ENCODE measurements at regions not wholly inside any gene's neighbourhood (a gene's known extent, or its start where the extent isn't known, plus 50 kb on each side); places are given as distances from the start of the nearest gene placed in this dataset.
A peak's percentile ranks its signal among the peaks of the same experiment; 100 is the strongest.
"Not testable (repeated sequence)": the region's sequence is repeated elsewhere in the genome, so short reads cannot be mapped to it uniquely, and the experiment has no call there.

DNA sequence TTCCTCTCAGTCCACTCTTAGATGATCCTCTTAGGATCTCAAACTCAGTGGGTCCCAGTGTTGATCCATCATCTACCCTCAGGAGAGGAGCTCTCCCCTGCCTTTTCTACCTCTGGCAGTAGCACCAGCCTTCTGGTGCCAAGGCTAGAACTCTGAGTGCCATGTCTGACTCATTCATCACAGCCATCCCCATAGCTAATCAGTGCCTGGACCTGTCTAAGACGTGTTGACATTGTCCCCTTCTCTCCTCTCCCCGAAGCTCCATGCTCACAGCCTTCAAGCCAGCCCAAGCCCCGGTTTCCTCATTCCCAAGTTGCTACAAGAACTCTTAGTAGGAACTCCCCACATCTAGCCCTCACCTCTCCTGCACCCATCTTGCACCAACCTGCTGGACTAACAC lies 73.5 kb upstream of the GRIN2A start:
- Histone ChIP-seq H3K27me3 (ENCODE audit: control insufficient read depth in 2 of 2, insufficient read depth in 1 of 2, low read length in 1 of 2) (no peaks in the 10 kb centered on the region), H3K4me1 (ENCODE audit: control insufficient read depth in 2 of 2, insufficient read depth in 2 of 2, low read length in 2 of 2) (peaks cover 11 to 35% of the 10 kb centered on the region in 2 donors), H3K36me3 (ENCODE audit: control insufficient read depth in 2 of 2, insufficient read depth in 2 of 2, low read length in 1 of 2) (no peaks in the 10 kb centered on the region), H3K9me3 (ENCODE audit: control insufficient read depth in 2 of 2, insufficient read depth in 1 of 2, low read length in 1 of 2) (no peaks in the 10 kb centered on the region), H3K4me3 (ENCODE audit: low read length in 2 of 2) (no peak overlapping the region), H3K27ac (ENCODE audit: low read depth in 1 of 2, low read length in 1 of 2) (no peak overlapping the region)
- DNase-seq (ENCODE audit: low read depth in 6 of 9, low spot score in 9 of 9): no peak
- 93% methylated on average over 3 of the region's 3 CpGs for WGBS

- no peak overlapping the region for H3K27ac ChIP-seq (ENCODE audit: low read depth in 1 of 2, low read length in 1 of 2)
- H3K4me3 ChIP-seq (ENCODE audit: low read length in 2 of 2): no peak overlapping the region
- peak in 7 of 9 donors; percentile 38 to 69 (median 49) for DNase-seq (ENCODE audit: low read depth in 6 of 9, low spot score in 9 of 9)
These were observed 74.8 kb upstream of the GRIN2A start for GRCh38 chr16:10256784-10257641.

DNA sequence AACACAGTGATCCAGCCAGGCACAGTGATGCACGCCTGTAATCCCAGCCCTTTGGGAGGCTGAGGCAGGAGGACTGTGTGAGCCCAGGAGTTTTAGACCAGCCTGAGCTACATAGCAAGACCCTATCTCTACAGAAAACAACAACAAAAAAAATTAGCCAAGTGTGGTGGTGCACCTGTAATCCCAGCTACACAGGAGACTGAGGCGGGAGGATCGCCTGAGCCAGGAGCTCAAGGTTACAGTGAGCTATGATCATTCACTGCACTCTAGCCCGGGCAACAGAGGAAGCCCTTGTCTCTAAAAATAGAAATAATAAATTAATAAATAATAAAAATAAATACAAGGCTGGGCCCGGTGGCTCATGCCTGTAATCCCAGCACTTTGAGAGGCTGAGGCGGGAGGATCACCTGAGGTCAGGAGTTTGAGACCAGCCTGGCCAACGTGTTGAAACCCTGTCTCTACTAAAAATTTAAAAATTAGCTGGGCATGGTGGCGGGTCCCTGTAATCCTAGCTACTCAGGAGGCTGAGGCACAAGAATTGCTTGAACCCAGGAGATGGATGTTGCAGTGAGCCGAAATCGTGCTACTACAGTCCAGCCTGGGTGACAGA lies 75.5 kb upstream of the GRIN2A start:
- DNase-seq (ENCODE audit: low read depth in 6 of 9, low spot score in 9 of 9); H3K9me3 ChIP-seq (ENCODE audit: control insufficient read depth in 2 of 2, insufficient read depth in 1 of 2, low read length in 1 of 2); H3K27ac ChIP-seq (ENCODE audit: low read depth in 1 of 2, low read length in 1 of 2); H3K4me3 ChIP-seq (ENCODE audit: low read length in 2 of 2); H3K36me3 ChIP-seq (ENCODE audit: control insufficient read depth in 2 of 2, insufficient read depth in 2 of 2, low read length in 1 of 2); H3K27me3 ChIP-seq (ENCODE audit: control insufficient read depth in 2 of 2, insufficient read depth in 1 of 2, low read length in 1 of 2): not testable (repeated sequence)
- H3K4me1 ChIP-seq (ENCODE audit: control insufficient read depth in 2 of 2, insufficient read depth in 2 of 2, low read length in 2 of 2): peaks cover 11 to 35% of the 10 kb centered on the region in 2 donors
- 96% methylated on average over 10 of the region's 10 CpGs for WGBS

More at GRCh38 chr16:10256784-10257641, 74.8 kb upstream of the GRIN2A start:
- Histone ChIP-seq H3K36me3 (ENCODE audit: control insufficient read depth in 2 of 2, insufficient read depth in 2 of 2, low read length in 1 of 2) (no peaks in the 10 kb centered on the region), H3K9me3 (ENCODE audit: control insufficient read depth in 2 of 2, insufficient read depth in 1 of 2, low read length in 1 of 2) (no peaks in the 10 kb centered on the region), H3K27me3 (ENCODE audit: control insufficient read depth in 2 of 2, insufficient read depth in 1 of 2, low read length in 1 of 2) (no peaks in the 10 kb centered on the region), H3K4me1 (ENCODE audit: control insufficient read depth in 2 of 2, insufficient read depth in 2 of 2, low read length in 2 of 2) (peaks cover 11 to 35% of the 10 kb centered on the region in 2 donors)
- WGBS: 23% methylated on average over 17 of the region's 17 CpGs

- peaks cover 5 to 25% of the 10 kb centered on the region in 2 donors for H3K4me1 ChIP-seq (ENCODE audit: control insufficient read depth in 2 of 2, insufficient read depth in 2 of 2, low read length in 2 of 2)
- DNase-seq (ENCODE audit: low read depth in 6 of 9, low spot score in 9 of 9); H3K27ac ChIP-seq (ENCODE audit: low read depth in 1 of 2, low read length in 1 of 2); H3K27me3 ChIP-seq (ENCODE audit: control insufficient read depth in 2 of 2, insufficient read depth in 1 of 2, low read length in 1 of 2); H3K4me3 ChIP-seq (ENCODE audit: low read length in 2 of 2); H3K9me3 ChIP-seq (ENCODE audit: control insufficient read depth in 2 of 2, insufficient read depth in 1 of 2, low read length in 1 of 2); H3K36me3 ChIP-seq (ENCODE audit: control insufficient read depth in 2 of 2, insufficient read depth in 2 of 2, low read length in 1 of 2): not testable (repeated sequence)
- WGBS: 92% methylated on average over 10 of the region's 10 CpGs
These were observed 76.8 kb upstream of the GRIN2A start for GRCh38 chr16:10258930-10259603.

- DNase-seq (ENCODE audit: low read depth in 6 of 9, low spot score in 9 of 9): no peak
- Histone ChIP-seq H3K9me3 (ENCODE audit: control insufficient read depth in 2 of 2, insufficient read depth in 1 of 2, low read length in 1 of 2) (no peaks in the 10 kb centered on the region), H3K27ac (ENCODE audit: low read depth in 1 of 2, low read length in 1 of 2) (no peak overlapping the region), H3K27me3 (ENCODE audit: control insufficient read depth in 2 of 2, insufficient read depth in 1 of 2, low read length in 1 of 2) (no peaks in the 10 kb centered on the region), H3K36me3 (ENCODE audit: control insufficient read depth in 2 of 2, insufficient read depth in 2 of 2, low read length in 1 of 2) (no peaks in the 10 kb centered on the region), H3K4me3 (ENCODE audit: low read length in 2 of 2) (no peak overlapping the region), H3K4me1 (ENCODE audit: control insufficient read depth in 2 of 2, insufficient read depth in 2 of 2, low read length in 2 of 2) (peaks cover 5 to 28% of the 10 kb centered on the region in 2 donors)
- 87% methylated on average over 11 of the region's 11 CpGs for WGBS
These were observed 78.8 kb upstream of the GRIN2A start for GRCh38 chr16:10261077-10261476.

DNA sequence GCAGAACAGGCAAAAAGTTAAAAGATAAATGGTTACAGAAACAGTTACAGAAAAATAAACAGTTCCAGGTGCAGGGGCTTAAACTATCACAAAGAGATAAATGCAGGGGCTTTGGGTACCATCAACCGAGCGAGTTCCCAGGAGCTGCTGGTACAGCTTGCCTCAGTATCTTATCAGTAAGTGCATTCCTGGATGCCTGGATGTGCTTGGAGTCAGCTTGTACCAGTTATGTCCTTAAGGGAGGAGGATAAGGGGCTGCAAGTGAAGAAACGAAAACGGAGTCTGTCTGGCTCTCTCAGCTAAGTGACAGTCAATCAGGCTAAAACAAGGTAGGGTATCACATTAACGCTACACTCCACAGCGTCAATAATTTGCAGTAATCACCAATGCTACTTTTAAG lies 79.3 kb upstream of the GRIN2A start:
- H3K4me1 ChIP-seq (ENCODE audit: control insufficient read depth in 2 of 2, insufficient read depth in 2 of 2, low read length in 2 of 2): peaks cover 5 to 31% of the 10 kb centered on the region in 2 donors
- WGBS: 82% methylated on average over 6 of the region's 6 CpGs
- not testable (repeated sequence) for H3K9me3 ChIP-seq (ENCODE audit: control insufficient read depth in 2 of 2, insufficient read depth in 1 of 2, low read length in 1 of 2); H3K4me3 ChIP-seq (ENCODE audit: low read length in 2 of 2); H3K27me3 ChIP-seq (ENCODE audit: control insufficient read depth in 2 of 2, insufficient read depth in 1 of 2, low read length in 1 of 2); DNase-seq (ENCODE audit: low read depth in 6 of 9, low spot score in 9 of 9); H3K27ac ChIP-seq (ENCODE audit: low read depth in 1 of 2, low read length in 1 of 2); H3K36me3 ChIP-seq (ENCODE audit: control insufficient read depth in 2 of 2, insufficient read depth in 2 of 2, low read length in 1 of 2)

DNA sequence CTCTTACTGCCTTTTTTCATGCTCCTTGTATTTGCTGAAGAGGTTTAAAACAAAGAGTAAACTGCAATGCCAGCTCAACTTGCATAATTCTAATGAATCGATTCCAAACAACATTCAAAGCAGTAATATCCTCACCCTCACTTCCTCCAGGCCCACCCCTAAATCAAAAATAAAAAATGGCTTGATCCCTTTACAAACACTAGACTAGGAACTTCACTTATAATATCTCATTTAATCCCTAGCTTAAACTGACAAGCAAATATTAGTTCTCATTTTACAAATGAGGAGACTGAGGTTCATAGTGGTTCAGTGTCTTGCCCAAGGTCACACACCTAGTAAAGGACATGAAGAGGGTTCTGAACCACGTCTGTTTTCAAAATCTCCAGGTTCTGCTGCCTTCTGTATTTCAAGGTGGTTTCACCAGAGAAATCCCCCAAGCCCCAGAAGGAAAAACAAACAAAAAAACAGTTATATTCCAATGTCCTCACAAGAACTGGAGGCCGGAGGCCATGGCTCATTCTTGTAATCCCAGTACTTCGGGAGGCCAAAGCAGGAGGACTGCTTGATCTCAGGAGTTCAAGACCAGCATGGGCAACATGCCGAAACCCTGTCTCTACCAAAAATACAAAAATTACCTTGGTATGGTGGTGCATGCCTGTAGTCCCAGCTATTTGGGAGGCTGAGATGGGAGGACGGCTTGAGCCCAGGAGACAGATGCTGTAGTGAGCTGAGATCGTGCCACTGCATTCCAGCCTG lies 80.3 kb upstream of the GRIN2A start:
- WGBS: 96% methylated on average over 7 of the region's 7 CpGs
- H3K4me1 ChIP-seq (ENCODE audit: control insufficient read depth in 2 of 2, insufficient read depth in 2 of 2, low read length in 2 of 2): peaks cover 5 to 21% of the 10 kb centered on the region in 2 donors
- DNase-seq (ENCODE audit: low read depth in 6 of 9, low spot score in 9 of 9): no peak
- H3K9me3 ChIP-seq (ENCODE audit: control insufficient read depth in 2 of 2, insufficient read depth in 1 of 2, low read length in 1 of 2): no peaks in the 10 kb centered on the region
- H3K27ac ChIP-seq (ENCODE audit: low read depth in 1 of 2, low read length in 1 of 2): no peak overlapping the region
- no peaks in the 10 kb centered on the region for H3K36me3 ChIP-seq (ENCODE audit: control insufficient read depth in 2 of 2, insufficient read depth in 2 of 2, low read length in 1 of 2)
- no peak overlapping the region for H3K4me3 ChIP-seq (ENCODE audit: low read length in 2 of 2)
- H3K27me3 ChIP-seq (ENCODE audit: control insufficient read depth in 2 of 2, insufficient read depth in 1 of 2, low read length in 1 of 2): no peaks in the 10 kb centered on the region

GRCh38 chr16:10265770-10266615 lies 83.8 kb upstream of the GRIN2A start:
- Histone ChIP-seq H3K36me3 (ENCODE audit: control insufficient read depth in 2 of 2, insufficient read depth in 2 of 2, low read length in 1 of 2) (no peaks in the 10 kb centered on the region), H3K27me3 (ENCODE audit: control insufficient read depth in 2 of 2, insufficient read depth in 1 of 2, low read length in 1 of 2) (no peaks in the 10 kb centered on the region), H3K4me1 (ENCODE audit: control insufficient read depth in 2 of 2, insufficient read depth in 2 of 2, low read length in 2 of 2) (peaks cover 0 to 8% of the 10 kb centered on the region in 2 donors), H3K9me3 (ENCODE audit: control insufficient read depth in 2 of 2, insufficient read depth in 1 of 2, low read length in 1 of 2) (no peaks in the 10 kb centered on the region), H3K27ac (ENCODE audit: low read depth in 1 of 2, low read length in 1 of 2) (peak overlapping the region in 1 of 2 donors; percentile 12), H3K4me3 (ENCODE audit: low read length in 2 of 2) (no peak overlapping the region)
- DNase-seq (ENCODE audit: low read depth in 6 of 9, low spot score in 9 of 9): no peak
- WGBS: 84% methylated on average over 11 of the region's 11 CpGs
